Neural progenitor cell (in vitro differentiated cells): ENCODE measurements at regions not wholly inside any gene's neighbourhood (a gene's known extent, or its start where the extent isn't known, plus 50 kb on each side); places are given as distances from the start of the nearest gene placed in this dataset.

Experiments
- CTCF ChIP-seq: fragments of 200-600 bp; sonication (generic); IDR thresholded peaks from 2 replicates; pipeline ENCODE4 v1.5.1; 2017; ENCODE audit warnings: antibody characterized with exemption, mild to moderate bottlenecking
- EZH2 ChIP-seq: fragments of 200-600 bp; sonication (generic); IDR thresholded peaks from 2 replicates; pipeline ENCODE4 v1.6.1; 2017; ENCODE audit warnings: antibody characterized with exemption, mild to moderate bottlenecking, moderate library complexity

- TF ChIP-seq CTCF, result no peak
- no peak for TF ChIP-seq EZH2
Measured at GRCh38 chr22:49295851-49296560, 531.7 kb downstream of the BRD1 start.
